ENCODE measurements at regions not wholly inside any gene's neighbourhood (a gene's known extent, or its start where the extent isn't known, plus 50 kb on each side); places are given as distances from the start of the nearest gene placed in this dataset.

GRCh38 chr5:66312266-66312665, 168.2 kb downstream of the SREK1 start:
- TF ChIP-seq, protein P1, sequence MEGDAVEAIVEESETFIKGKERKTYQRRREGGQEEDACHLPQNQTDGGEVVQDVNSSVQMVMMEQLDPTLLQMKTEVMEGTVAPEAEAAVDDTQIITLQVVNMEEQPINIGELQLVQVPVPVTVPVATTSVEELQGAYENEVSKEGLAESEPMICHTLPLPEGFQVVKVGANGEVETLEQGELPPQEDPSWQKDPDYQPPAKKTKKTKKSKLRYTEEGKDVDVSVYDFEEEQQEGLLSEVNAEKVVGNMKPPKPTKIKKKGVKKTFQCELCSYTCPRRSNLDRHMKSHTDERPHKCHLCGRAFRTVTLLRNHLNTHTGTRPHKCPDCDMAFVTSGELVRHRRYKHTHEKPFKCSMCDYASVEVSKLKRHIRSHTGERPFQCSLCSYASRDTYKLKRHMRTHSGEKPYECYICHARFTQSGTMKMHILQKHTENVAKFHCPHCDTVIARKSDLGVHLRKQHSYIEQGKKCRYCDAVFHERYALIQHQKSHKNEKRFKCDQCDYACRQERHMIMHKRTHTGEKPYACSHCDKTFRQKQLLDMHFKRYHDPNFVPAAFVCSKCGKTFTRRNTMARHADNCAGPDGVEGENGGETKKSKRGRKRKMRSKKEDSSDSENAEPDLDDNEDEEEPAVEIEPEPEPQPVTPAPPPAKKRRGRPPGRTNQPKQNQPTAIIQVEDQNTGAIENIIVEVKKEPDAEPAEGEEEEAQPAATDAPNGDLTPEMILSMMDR (conservative IDR thresholded peaks at IDR 0.05 in 1 of 2, IDR thresholded peaks at IDR 0.05 in 1 of 2; ENCODE audit: extremely low read depth in 1 of 2, insufficient read depth in 1 of 2, low read depth in 1 of 2, low read length in 2 of 2), result no peak
- TF ChIP-seq EZH2 (IDR thresholded peaks at IDR 0.05; ENCODE audit: borderline replicate concordance, low read length), result no peak
